H9 (cell line): ENCODE measurements at regions not wholly inside any gene's neighbourhood (a gene's known extent, or its start where the extent isn't known, plus 50 kb on each side); places are given as distances from the start of the nearest gene placed in this dataset.

ENCODE experiments used
- DNase-seq: peaks from one replicate; pipeline ENCODE4 v3.0.0-alpha.2; 2017
- H2AFZ ChIP-seq: one replicate; pipeline ENCODE4 v1.6.1; 2013; ENCODE audit warnings: mild to moderate bottlenecking, low read length, control low read depth, moderate library complexity
- H2AK5ac ChIP-seq: 2 replicates; pipeline ENCODE4 v1.6.1; 2013; ENCODE audit warnings: low read length, control low read depth, mixed read lengths; ENCODE audit not compliant: insufficient read length
- H2BK120ac ChIP-seq: one replicate; pipeline ENCODE4 v1.6.1; 2013; ENCODE audit warnings: low read depth, mild to moderate bottlenecking, low read length, control low read depth, inconsistent platforms; ENCODE audit not compliant: poor library complexity, severe bottlenecking
- H2BK12ac ChIP-seq: 2 replicates; pipeline ENCODE4 v1.6.1; 2013; ENCODE audit warnings: low read length, control low read depth, mixed read lengths, low read depth; ENCODE audit not compliant: insufficient read length
- H2BK15ac ChIP-seq: 2 replicates; pipeline ENCODE4 v1.6.1; 2013; ENCODE audit warnings: low read depth, low read length, control low read depth
- H2BK20ac ChIP-seq: one replicate; pipeline ENCODE4 v1.6.1; 2013; ENCODE audit warnings: low read depth, mild to moderate bottlenecking, low read length, control low read depth, inconsistent platforms; ENCODE audit not compliant: poor library complexity, severe bottlenecking
- H2BK5ac ChIP-seq: 2 replicates; pipeline ENCODE4 v1.6.1; 2013; ENCODE audit warnings: low read length, control low read depth, mixed read lengths; ENCODE audit not compliant: insufficient read length
- H3K14ac ChIP-seq: 2 replicates; pipeline ENCODE4 v1.6.1; 2013; ENCODE audit warnings: low read length, control low read depth; ENCODE audit not compliant: insufficient read depth
- H3K18ac ChIP-seq: 2 replicates; pipeline ENCODE4 v1.6.1; 2013; ENCODE audit warnings: low read depth, mild to moderate bottlenecking, mixed read lengths, low read length, control low read depth; ENCODE audit not compliant: insufficient read length
- H3K23ac ChIP-seq: 2 replicates; pipeline ENCODE4 v1.6.1; 2013; ENCODE audit warnings: low read length, control low read depth, mixed read lengths, low read depth; ENCODE audit not compliant: insufficient read length
- H3K23me2 ChIP-seq: 2 replicates; pipeline ENCODE4 v1.6.1; 2013; ENCODE audit warnings: low read depth, mild to moderate bottlenecking, mixed read lengths, low read length, control low read depth; ENCODE audit not compliant: insufficient read length, poor library complexity, severe bottlenecking
- H3K27ac ChIP-seq: 2 replicates; pipeline ENCODE4 v1.5.1; 2013; ENCODE audit warnings: low read length, control low read depth, mixed read lengths, low read depth; ENCODE audit not compliant: insufficient read length
- H3K27me3 ChIP-seq: 2 replicates; pipeline ENCODE4 v1.6.1; 2013; ENCODE audit warnings: low read length, control low read depth, inconsistent platforms; ENCODE audit not compliant: insufficient read depth
- H3K4ac ChIP-seq: 2 replicates; pipeline ENCODE4 v1.6.1; 2013; ENCODE audit warnings: low read depth, mild to moderate bottlenecking, control low read depth, inconsistent platforms, low read length, moderate library complexity
- H3K4me1 ChIP-seq: 2 replicates; pipeline ENCODE4 v1.6.1; 2013; ENCODE audit warnings: low read length, control low read depth, inconsistent platforms; ENCODE audit not compliant: insufficient read depth
- H3K4me2 ChIP-seq: 2 replicates; pipeline ENCODE4 v1.6.1; 2013; ENCODE audit warnings: low read length, control low read depth, mixed read lengths; ENCODE audit not compliant: insufficient read length, insufficient read depth
- H3K56ac ChIP-seq: 2 replicates; pipeline ENCODE4 v1.6.1; 2013; ENCODE audit warnings: low read depth, mild to moderate bottlenecking, mixed read lengths, low read length, control low read depth; ENCODE audit not compliant: insufficient read length
- H3K79me1 ChIP-seq: 2 replicates; pipeline ENCODE4 v1.6.1; 2013; ENCODE audit warnings: low read depth, mild to moderate bottlenecking, moderate library complexity, low read length, control low read depth, inconsistent platforms; ENCODE audit not compliant: insufficient read depth, poor library complexity, severe bottlenecking
- H3K79me2 ChIP-seq: 2 replicates; pipeline ENCODE4 v1.6.1; 2013; ENCODE audit warnings: low read length, control low read depth, inconsistent platforms; ENCODE audit not compliant: insufficient read depth
- H3K9ac ChIP-seq: 2 replicates; pipeline ENCODE4 v1.6.1; 2013; ENCODE audit warnings: low read length, control low read depth, mixed read lengths; ENCODE audit not compliant: insufficient read length; ENCODE audit errors: extremely low read depth
- H3K9me3 ChIP-seq: one replicate; pipeline ENCODE4 v1.6.1; 2013; ENCODE audit warnings: low read depth, low read length, inconsistent platforms; ENCODE audit not compliant: control insufficient read depth
- H3T11ph ChIP-seq: one replicate; pipeline ENCODE4 v1.6.1; 2013; ENCODE audit warnings: mild to moderate bottlenecking, low read length, control low read depth, inconsistent platforms
- H4K20me1 ChIP-seq: one replicate; pipeline ENCODE4 v1.6.1; 2013; ENCODE audit not compliant: control insufficient read depth, insufficient read length, insufficient read depth
- H4K5ac ChIP-seq: 2 replicates; pipeline ENCODE4 v1.6.1; 2013; ENCODE audit warnings: low read depth, mild to moderate bottlenecking, mixed read lengths, low read length, control low read depth; ENCODE audit not compliant: insufficient read length
- H4K8ac ChIP-seq: replicated peaks from 2 replicates; pipeline ENCODE4 v1.6.1; 2013; ENCODE audit warnings: low read length, control low read depth, mixed read lengths, low read depth; ENCODE audit not compliant: insufficient read length
- H4K91ac ChIP-seq: 2 replicates; pipeline ENCODE4 v1.6.1; 2013; ENCODE audit warnings: low read depth, mild to moderate bottlenecking, moderate library complexity, mixed read lengths, low read length, control low read depth; ENCODE audit not compliant: insufficient read length
- H3K27ac Mint-ChIP-seq, 3 experiments: 2 replicates in 2 of 3; 3 replicates in 1 of 3; pipeline ENCODE4 v1.8.0; 2020 to 2021; ENCODE audit warnings: mixed read lengths in 3 of 3, mild to moderate bottlenecking in 1 of 3, moderate library complexity in 1 of 3
- H3K27me3 Mint-ChIP-seq: 2 replicates; pipeline ENCODE4 v1.8.0; 2021; ENCODE audit warnings: low read depth, mild to moderate bottlenecking, moderate library complexity, mixed read lengths
- H3K36me3 Mint-ChIP-seq, 3 experiments: 2 replicates in 2 of 3; 3 replicates in 1 of 3; pipeline ENCODE4 v1.8.0; 2020 to 2021; ENCODE audit warnings: low read depth in 3 of 3, mixed read lengths in 3 of 3; ENCODE audit not compliant: insufficient read depth in 1 of 3
- H3K4me1 Mint-ChIP-seq, 2 experiments: 2 replicates each; pipeline ENCODE4 v1.8.0; 2020; ENCODE audit warnings: mixed read lengths in 2 of 2
- H3K4me3 Mint-ChIP-seq, 2 experiments: 2 replicates in 1 of 2; 3 replicates in 1 of 2; pipeline ENCODE4 v1.8.0; 2020 to 2021; ENCODE audit warnings: mild to moderate bottlenecking in 2 of 2, mixed read lengths in 2 of 2, moderate library complexity in 1 of 2
- H3K9me3 Mint-ChIP-seq, 2 experiments: 2 replicates in 1 of 2; 3 replicates in 1 of 2; pipeline ENCODE4 v1.8.0; 2020; ENCODE audit warnings: mild to moderate bottlenecking in 2 of 2, mixed read lengths in 2 of 2, moderate library complexity in 1 of 2
- WGBS: extraction: QIAGEN DNeasy Blood & Tissue Kit; methylation state at CpG from one replicate; pipeline ENCODE4 v1.1.7; 2013; ENCODE audit warnings: missing lambda C conversion rate, low lambda C conversion rate, mixed read lengths; ENCODE audit not compliant: insufficient read length; ENCODE audit errors: extremely low coverage; 5-methylcytosine and 5-hydroxymethylcytosine counted together
- TF ChIP-seq, protein P1 (sequence below): fragments of 200-600 bp; sonication (generic); conservative IDR thresholded peaks from 3 replicates; pipeline ENCODE4 v1.8.0; 2021; ENCODE audit warnings: antibody characterized with exemption, mild to moderate bottlenecking

DNA sequence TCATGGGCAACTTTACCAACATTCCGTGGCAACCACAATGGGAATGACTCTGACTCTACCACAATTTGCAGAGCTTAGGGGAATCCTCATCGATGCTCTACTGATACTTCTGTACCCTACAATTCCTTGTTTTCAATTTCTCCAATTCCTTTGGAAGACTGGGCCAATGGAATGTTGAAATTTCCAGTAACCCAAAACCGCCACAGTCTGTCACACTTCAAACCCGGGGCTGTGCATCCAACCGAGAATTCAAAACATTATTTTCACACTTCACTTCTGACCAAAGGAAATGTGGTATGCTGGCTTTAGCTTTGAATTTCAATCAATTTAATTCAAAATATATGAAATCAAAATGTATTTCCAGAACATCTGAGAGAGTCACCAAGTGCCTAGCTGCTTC lies 951.4 kb downstream of the VRK1 start:
- H3K4ac ChIP-seq: no peak overlapping the region
- no peak overlapping the region for H3K27ac Mint-ChIP-seq
- H4K8ac ChIP-seq: no peak overlapping the region
- H2AFZ ChIP-seq: no peak overlapping the region
- H3K9me3 ChIP-seq: no peaks in the 10 kb centered on the region
- H2BK5ac ChIP-seq: no peak overlapping the region
- H3K79me2 ChIP-seq: no peaks in the 10 kb centered on the region
- no peak overlapping the region for H3K14ac ChIP-seq
- no peak overlapping the region for H2BK12ac ChIP-seq
- H3K18ac ChIP-seq: no peak overlapping the region
- no peaks in the 10 kb centered on the region for H4K20me1 ChIP-seq
- peaks cover 3% of the 10 kb centered on the region; the same call in 1 of the 2 replicates for H3K4me1 ChIP-seq
- H3K36me3 Mint-ChIP-seq: peaks cover 0 to 10% (median 0%) of the 10 kb centered on the region in 3 experiments; a peak in 3 of 7 replicates
- H3K4me1 Mint-ChIP-seq: peaks cover 21 to 24% of the 10 kb centered on the region in 2 experiments
- no peak overlapping the region for H2BK20ac ChIP-seq
- no peak overlapping the region for H3K9ac ChIP-seq
- no peak overlapping the region for H3K56ac ChIP-seq
- H3K27me3 ChIP-seq: no peaks in the 10 kb centered on the region
- TF ChIP-seq, protein P1, sequence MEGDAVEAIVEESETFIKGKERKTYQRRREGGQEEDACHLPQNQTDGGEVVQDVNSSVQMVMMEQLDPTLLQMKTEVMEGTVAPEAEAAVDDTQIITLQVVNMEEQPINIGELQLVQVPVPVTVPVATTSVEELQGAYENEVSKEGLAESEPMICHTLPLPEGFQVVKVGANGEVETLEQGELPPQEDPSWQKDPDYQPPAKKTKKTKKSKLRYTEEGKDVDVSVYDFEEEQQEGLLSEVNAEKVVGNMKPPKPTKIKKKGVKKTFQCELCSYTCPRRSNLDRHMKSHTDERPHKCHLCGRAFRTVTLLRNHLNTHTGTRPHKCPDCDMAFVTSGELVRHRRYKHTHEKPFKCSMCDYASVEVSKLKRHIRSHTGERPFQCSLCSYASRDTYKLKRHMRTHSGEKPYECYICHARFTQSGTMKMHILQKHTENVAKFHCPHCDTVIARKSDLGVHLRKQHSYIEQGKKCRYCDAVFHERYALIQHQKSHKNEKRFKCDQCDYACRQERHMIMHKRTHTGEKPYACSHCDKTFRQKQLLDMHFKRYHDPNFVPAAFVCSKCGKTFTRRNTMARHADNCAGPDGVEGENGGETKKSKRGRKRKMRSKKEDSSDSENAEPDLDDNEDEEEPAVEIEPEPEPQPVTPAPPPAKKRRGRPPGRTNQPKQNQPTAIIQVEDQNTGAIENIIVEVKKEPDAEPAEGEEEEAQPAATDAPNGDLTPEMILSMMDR: no peak
- H3K27ac ChIP-seq: no peak overlapping the region
- H3K23me2 ChIP-seq: no peaks in the 10 kb centered on the region
- no peak overlapping the region for H3K4me2 ChIP-seq
- peaks cover 1 to 4% of the 10 kb centered on the region in 2 experiments; a peak in 4 of 5 replicates for H3K9me3 Mint-ChIP-seq
- no peak overlapping the region for H2BK15ac ChIP-seq
- no peak overlapping the region for H2AK5ac ChIP-seq
- no peaks in the 10 kb centered on the region; the same call in 1 of the 2 replicates for H3K27me3 Mint-ChIP-seq
- H3K4me3 Mint-ChIP-seq: no peak overlapping the region
- no peak overlapping the region for H4K5ac ChIP-seq
- no peak overlapping the region for H4K91ac ChIP-seq
- H3T11ph ChIP-seq: no peak overlapping the region
- H2BK120ac ChIP-seq: no peak overlapping the region
- DNase-seq: no peak
- H3K23ac ChIP-seq: no peak overlapping the region
- whole genome bisulfite sequencing: no CpG with 5 or more reads among the region's 5 CpGs
- no peaks in the 10 kb centered on the region for H3K79me1 ChIP-seq
